ENCODE measurements at regions not wholly inside any gene's neighbourhood (a gene's known extent, or its start where the extent isn't known, plus 50 kb on each side); places are given as distances from the start of the nearest gene placed in this dataset.

DNA sequence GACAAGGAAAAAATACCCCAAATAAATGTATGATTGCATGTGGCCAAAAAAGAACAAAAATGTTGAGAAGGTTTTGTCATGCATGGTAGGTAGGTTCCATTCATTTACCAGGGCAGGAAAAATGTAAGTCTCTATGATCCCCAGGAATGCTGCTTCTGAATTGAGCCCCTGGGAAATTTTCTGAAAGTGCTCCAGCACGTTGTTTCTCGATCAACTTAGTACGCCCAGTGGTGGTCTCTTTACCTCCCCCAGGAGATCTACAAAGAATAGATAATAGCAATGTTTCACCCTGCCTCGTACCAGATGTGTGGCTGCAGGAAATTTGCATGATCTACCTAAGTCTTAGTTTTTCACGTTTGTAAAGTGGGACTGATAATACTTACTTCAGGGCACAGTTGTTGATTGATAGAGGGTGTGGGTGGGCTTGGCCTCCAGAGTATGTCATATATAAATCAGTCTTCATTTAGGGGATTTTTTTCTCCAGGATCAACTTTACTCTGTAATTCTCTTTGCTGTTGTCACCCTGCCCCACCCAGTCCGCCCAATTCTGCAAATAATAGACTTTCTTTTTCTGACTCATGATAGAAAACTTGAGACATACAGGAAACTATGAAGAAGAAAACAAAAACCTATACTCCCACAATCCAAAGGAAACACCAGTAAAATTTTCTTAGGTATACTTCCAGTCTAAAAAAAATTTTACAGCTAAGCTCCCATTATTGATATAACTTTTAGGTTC, 462.0 kb upstream of the RUNX1 start:
- TF ChIP-seq, protein P1, sequence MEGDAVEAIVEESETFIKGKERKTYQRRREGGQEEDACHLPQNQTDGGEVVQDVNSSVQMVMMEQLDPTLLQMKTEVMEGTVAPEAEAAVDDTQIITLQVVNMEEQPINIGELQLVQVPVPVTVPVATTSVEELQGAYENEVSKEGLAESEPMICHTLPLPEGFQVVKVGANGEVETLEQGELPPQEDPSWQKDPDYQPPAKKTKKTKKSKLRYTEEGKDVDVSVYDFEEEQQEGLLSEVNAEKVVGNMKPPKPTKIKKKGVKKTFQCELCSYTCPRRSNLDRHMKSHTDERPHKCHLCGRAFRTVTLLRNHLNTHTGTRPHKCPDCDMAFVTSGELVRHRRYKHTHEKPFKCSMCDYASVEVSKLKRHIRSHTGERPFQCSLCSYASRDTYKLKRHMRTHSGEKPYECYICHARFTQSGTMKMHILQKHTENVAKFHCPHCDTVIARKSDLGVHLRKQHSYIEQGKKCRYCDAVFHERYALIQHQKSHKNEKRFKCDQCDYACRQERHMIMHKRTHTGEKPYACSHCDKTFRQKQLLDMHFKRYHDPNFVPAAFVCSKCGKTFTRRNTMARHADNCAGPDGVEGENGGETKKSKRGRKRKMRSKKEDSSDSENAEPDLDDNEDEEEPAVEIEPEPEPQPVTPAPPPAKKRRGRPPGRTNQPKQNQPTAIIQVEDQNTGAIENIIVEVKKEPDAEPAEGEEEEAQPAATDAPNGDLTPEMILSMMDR (IDR thresholded peaks at IDR 0.05) = no peak
- no peak for TF ChIP-seq POLR2A (IDR thresholded peaks at IDR 0.05)

All from upper lobe of left lung (tissue), 4 donors.